Uterus (tissue), 3 donors: ENCODE measurements at regions not wholly inside any gene's neighbourhood (a gene's known extent, or its start where the extent isn't known, plus 50 kb on each side); places are given as distances from the start of the nearest gene placed in this dataset.

Source experiments
- DNase-seq, 2 donors: peaks; one replicate each; pipeline ENCODE4 v3.0.0-alpha.2; 2019 to 2020
- H3K27ac ChIP-seq, 2 donors: fragments of 200-600 bp; sonication (generic); 1 replicate in 1 of 2; 2 replicates in 1 of 2; pipeline ENCODE4 v1.5.1; 2016 to 2018
- H3K27me3 ChIP-seq, 2 donors: fragments of 200-600 bp; sonication (generic); one replicate each; pipeline ENCODE4 v1.5.1; 2018 to 2019; ENCODE audit warnings: control low read depth in 1 of 2
- H3K36me3 ChIP-seq, 2 donors: fragments of 200-600 bp; sonication (generic); one replicate each; pipeline ENCODE4 v1.5.1; 2019; ENCODE audit warnings: control low read depth in 1 of 2
- H3K4me1 ChIP-seq, 2 donors: fragments of 200-600 bp; sonication (generic); one replicate each; pipeline ENCODE4 v1.5.1; 2018 to 2019; ENCODE audit warnings: control low read depth in 1 of 2
- H3K4me3 ChIP-seq, 2 donors: fragments of 200-600 bp; sonication (generic); 1 replicate in 1 of 2; 2 replicates in 1 of 2; pipeline ENCODE4 v1.5.1; 2018 to 2019; ENCODE audit warnings: mild to moderate bottlenecking in 1 of 2
- H3K9me3 ChIP-seq, 2 donors: fragments of 200-600 bp; sonication (generic); one replicate each; pipeline ENCODE4 v1.5.1; 2019; ENCODE audit warnings: control low read depth in 1 of 2
- CTCF ChIP-seq, 4 experiments: fragments of 200-600 bp in 2 of 4; fragments of 450-650 bp in 2 of 4; sonication (generic) in 2 of 4; IDR thresholded peaks; one replicate each; pipeline ENCODE4 v1.5.1; 2016 to 2019; ENCODE audit warnings: antibody characterized with exemption in 4 of 4, mild to moderate bottlenecking in 2 of 4, moderate library complexity in 1 of 4
- POLR2A ChIP-seq, 2 donors: fragments of 450-650 bp; IDR thresholded peaks; one replicate each; pipeline ENCODE4 v1.6.1; 2016; ENCODE audit warnings: antibody characterized with exemption in 2 of 2, mild to moderate bottlenecking in 1 of 2, moderate library complexity in 1 of 2
- intact Hi-C: fragments of 100-400 bp; cut with DNase I; formaldehyde crosslinking; loops from one replicate; pipeline ENCODE4 v1.15.1; 2023; ENCODE audit warnings: low total_unique reads
- donor health status: DM: yes; HTN: yes; CAD: no.

- intact Hi-C loops: no loop called here
- no peak overlapping the region for H3K4me3 ChIP-seq
These were observed 148.3 kb downstream of the PRDM9 start for GRCh38 chr5:23655674-23656073.

GRCh38 chr5:23675456-23675855 lies 168.0 kb downstream of the PRDM9 start:
- Histone ChIP-seq H3K4me1 (no peaks in the 10 kb centered on the region), H3K36me3 (no peaks in the 10 kb centered on the region), H3K4me3 (no peak overlapping the region), H3K27me3 (no peaks in the 10 kb centered on the region), H3K9me3 (no peaks in the 10 kb centered on the region), H3K27ac (no peak overlapping the region)
- intact Hi-C loops: no loop called here
- no peak for DNase-seq
- TF ChIP-seq POLR2A (IDR thresholded peaks at IDR 0.05) (no peak), CTCF (IDR thresholded peaks at IDR 0.05) (no peak)

More at GRCh38 chr5:23655674-23656073, 148.3 kb downstream of the PRDM9 start:
- no peaks in the 10 kb centered on the region for H3K36me3 ChIP-seq
- no peak overlapping the region for H3K27ac ChIP-seq
- H3K27me3 ChIP-seq: no peaks in the 10 kb centered on the region
- no peak for DNase-seq
- no peak for TF ChIP-seq CTCF (IDR thresholded peaks at IDR 0.05)
- no peak for TF ChIP-seq POLR2A (IDR thresholded peaks at IDR 0.05)
- H3K9me3 ChIP-seq: no peaks in the 10 kb centered on the region
- no peaks in the 10 kb centered on the region for H3K4me1 ChIP-seq

GRCh38 chr5:23677996-23678395 lies 170.6 kb downstream of the PRDM9 start:
- DNase-seq: no peak
- H3K27me3 ChIP-seq: no peaks in the 10 kb centered on the region
- no peaks in the 10 kb centered on the region for H3K9me3 ChIP-seq
- H3K4me1 ChIP-seq: no peaks in the 10 kb centered on the region
- H3K36me3 ChIP-seq: no peaks in the 10 kb centered on the region
- no peak overlapping the region for H3K27ac ChIP-seq
- intact Hi-C loops: no loop called here
- H3K4me3 ChIP-seq: no peak overlapping the region
- TF ChIP-seq POLR2A (IDR thresholded peaks at IDR 0.05) (no peak), CTCF (IDR thresholded peaks at IDR 0.05) (no peak)

- DNase-seq: no peak
- no peak overlapping the region for H3K4me3 ChIP-seq
These were observed 176.7 kb downstream of the PRDM9 start for GRCh38 chr5:23684103-23684502.

More at GRCh38 chr5:23684103-23684502, 176.7 kb downstream of the PRDM9 start:
- H3K27ac ChIP-seq: no peak overlapping the region
- intact Hi-C loops: no loop called here
- no peaks in the 10 kb centered on the region for H3K9me3 ChIP-seq
- H3K4me1 ChIP-seq: no peaks in the 10 kb centered on the region
- H3K36me3 ChIP-seq: no peaks in the 10 kb centered on the region
- H3K27me3 ChIP-seq: no peaks in the 10 kb centered on the region
- TF ChIP-seq CTCF (IDR thresholded peaks at IDR 0.05) (no peak), POLR2A (IDR thresholded peaks at IDR 0.05) (no peak)
